BE2C (cell line): ENCODE measurements at regions not wholly inside any gene's neighbourhood (a gene's known extent, or its start where the extent isn't known, plus 50 kb on each side); places are given as distances from the start of the nearest gene placed in this dataset.
"Not testable (repeated sequence)": the region's sequence is repeated elsewhere in the genome, so short reads cannot be mapped to it uniquely, and the experiment has no call there.

Source experiments
- DNase-seq: peaks from one replicate; pipeline ENCODE4 v3.0.0-alpha.2; 2020
- H3K27me3 ChIP-seq: fragments of 250-450 bp; sonication (Bioruptor Pico); 2 replicates; pipeline ENCODE4 v1.5.1; 2020; ENCODE audit warnings: mild to moderate bottlenecking
- H3K36me3 ChIP-seq: fragments of 250-450 bp; sonication (Bioruptor Pico); 2 replicates; pipeline ENCODE4 v1.5.1; 2020; ENCODE audit warnings: mild to moderate bottlenecking
- H3K4me1 ChIP-seq: fragments of 250-450 bp; sonication (Bioruptor Pico); 2 replicates; pipeline ENCODE4 v1.5.1; 2020
- H3K4me3 ChIP-seq: 2 replicates; pipeline ENCODE4 v1.5.1; 2011; ENCODE audit warnings: low read depth, low read length
- H3K9me3 ChIP-seq: fragments of 250-450 bp; sonication (Bioruptor Pico); 2 replicates; pipeline ENCODE4 v1.5.1; 2020
- CTCF ChIP-seq: IDR thresholded peaks from 2 replicates; pipeline ENCODE4 v1.5.1; 2012; ENCODE audit warnings: mild to moderate bottlenecking, low read depth, low read length

DNA sequence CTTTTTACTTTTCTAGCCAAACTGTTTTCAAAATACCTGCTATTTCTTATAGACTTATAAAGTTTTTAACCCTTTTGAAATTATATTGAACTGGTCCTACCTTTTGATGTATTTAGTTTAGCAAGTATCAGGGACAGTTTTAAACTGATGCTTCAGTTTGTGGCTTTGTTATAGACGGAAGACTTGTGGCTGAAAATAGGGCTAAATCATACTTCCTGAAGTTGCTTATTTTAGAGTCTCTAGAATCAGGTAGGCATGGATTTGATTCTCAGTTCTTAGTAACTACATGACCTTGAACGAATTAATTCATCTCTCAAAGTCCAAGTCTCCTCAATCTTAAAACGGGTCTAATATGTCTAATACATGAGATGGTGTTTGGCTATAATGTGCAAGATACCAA, 322.8 kb downstream of the RAP2B start:
- Histone ChIP-seq H3K36me3 (no peaks in the 10 kb centered on the region), H3K9me3 (no peaks in the 10 kb centered on the region), H3K4me3 (no peak overlapping the region), H3K27me3 (no peaks in the 10 kb centered on the region), H3K4me1 (no peaks in the 10 kb centered on the region)
- no peak for TF ChIP-seq CTCF
- DNase-seq: no peak

DNA sequence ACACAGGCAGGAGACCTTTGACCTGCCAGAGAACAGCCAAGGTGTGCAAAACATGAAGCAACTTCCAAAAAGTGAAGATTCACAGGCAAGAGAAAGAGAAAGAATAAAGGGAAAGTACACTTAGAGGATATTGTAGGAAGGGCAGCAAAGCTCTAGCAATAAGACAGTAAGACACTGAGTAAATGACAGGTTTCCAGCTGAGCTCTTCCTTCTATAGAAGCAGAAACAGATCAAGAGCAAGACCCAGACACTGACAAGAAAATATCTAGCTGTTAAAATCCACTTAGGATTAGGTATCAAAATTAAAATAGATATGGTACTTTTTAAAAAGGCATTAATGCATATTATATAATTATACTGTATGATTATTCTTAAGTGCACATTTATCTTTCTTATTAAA, 333.4 kb downstream of the RAP2B start:
- H3K36me3 ChIP-seq: no peaks in the 10 kb centered on the region
- no peak overlapping the region for H3K4me3 ChIP-seq
- H3K4me1 ChIP-seq: no peaks in the 10 kb centered on the region
- no peak for DNase-seq
- H3K9me3 ChIP-seq: no peaks in the 10 kb centered on the region
- H3K27me3 ChIP-seq: no peaks in the 10 kb centered on the region
- no peak for TF ChIP-seq CTCF

GRCh38 chr3:153502682-153503081, 340.7 kb downstream of the RAP2B start:
- Histone ChIP-seq H3K27me3 (no peaks in the 10 kb centered on the region), H3K9me3 (no peaks in the 10 kb centered on the region), H3K4me3 (no peak overlapping the region), H3K4me1 (no peaks in the 10 kb centered on the region), H3K36me3 (no peaks in the 10 kb centered on the region)
- no peak for DNase-seq
- TF ChIP-seq CTCF: no peak

- Histone ChIP-seq H3K4me3 (no peak overlapping the region), H3K36me3 (no peaks in the 10 kb centered on the region), H3K9me3 (no peaks in the 10 kb centered on the region), H3K27me3 (no peaks in the 10 kb centered on the region), H3K4me1 (no peaks in the 10 kb centered on the region)
- no peak for DNase-seq
- no peak for TF ChIP-seq CTCF
Measured at GRCh38 chr3:153503873-153504272, 341.8 kb downstream of the RAP2B start.

- not testable (repeated sequence) for H3K27me3 ChIP-seq, DNase-seq, H3K9me3 ChIP-seq, H3K4me3 ChIP-seq, H3K36me3 ChIP-seq, H3K4me1 ChIP-seq
Measured at GRCh38 chr3:153506205-153506604, 344.2 kb downstream of the RAP2B start.

GRCh38 chr3:153506686-153507085, 344.7 kb downstream of the RAP2B start:
- not testable (repeated sequence) for H3K36me3 ChIP-seq, DNase-seq, H3K9me3 ChIP-seq, H3K27me3 ChIP-seq, H3K4me1 ChIP-seq, H3K4me3 ChIP-seq

DNA sequence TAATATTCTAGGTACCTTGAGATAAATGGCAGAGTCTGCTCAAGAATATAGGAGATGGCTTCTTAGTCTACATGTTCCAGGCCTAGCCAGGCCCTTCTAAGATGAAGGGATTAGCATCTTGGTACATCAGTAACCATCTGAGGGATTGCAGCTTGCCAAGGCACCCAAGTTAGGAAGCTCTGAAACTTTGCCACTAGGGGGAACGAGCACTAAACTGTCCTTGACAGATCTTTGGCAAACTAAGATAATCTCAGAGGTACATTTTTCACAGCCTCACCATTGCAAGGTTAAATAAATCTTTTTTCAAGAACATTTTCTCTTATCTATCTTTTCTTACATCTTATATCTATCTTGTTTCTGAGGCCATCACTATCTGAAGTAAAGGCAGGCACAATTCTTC, 351.2 kb downstream of the RAP2B start:
- no peaks in the 10 kb centered on the region for H3K9me3 ChIP-seq
- no peak for TF ChIP-seq CTCF
- H3K27me3 ChIP-seq: no peaks in the 10 kb centered on the region
- DNase-seq: no peak
- H3K36me3 ChIP-seq: no peaks in the 10 kb centered on the region
- H3K4me3 ChIP-seq: no peak overlapping the region
- H3K4me1 ChIP-seq: no peaks in the 10 kb centered on the region
